Uterus (tissue), 3 donors: ENCODE measurements at regions not wholly inside any gene's neighbourhood (a gene's known extent, or its start where the extent isn't known, plus 50 kb on each side); places are given as distances from the start of the nearest gene placed in this dataset.
"Not testable (repeated sequence)": the region's sequence is repeated elsewhere in the genome, so short reads cannot be mapped to it uniquely, and the experiment has no call there.

ENCODE experiments used
- DNase-seq, 2 donors: peaks; one replicate each; pipeline ENCODE4 v3.0.0-alpha.2; 2019 to 2020
- H3K27ac ChIP-seq, 2 donors: fragments of 200-600 bp; sonication (generic); 1 replicate in 1 of 2; 2 replicates in 1 of 2; pipeline ENCODE4 v1.5.1; 2016 to 2018
- H3K27me3 ChIP-seq, 2 donors: fragments of 200-600 bp; sonication (generic); one replicate each; pipeline ENCODE4 v1.5.1; 2018 to 2019; ENCODE audit warnings: control low read depth in 1 of 2
- H3K36me3 ChIP-seq, 2 donors: fragments of 200-600 bp; sonication (generic); one replicate each; pipeline ENCODE4 v1.5.1; 2019; ENCODE audit warnings: control low read depth in 1 of 2
- H3K4me1 ChIP-seq, 2 donors: fragments of 200-600 bp; sonication (generic); one replicate each; pipeline ENCODE4 v1.5.1; 2018 to 2019; ENCODE audit warnings: control low read depth in 1 of 2
- H3K4me3 ChIP-seq, 2 donors: fragments of 200-600 bp; sonication (generic); 1 replicate in 1 of 2; 2 replicates in 1 of 2; pipeline ENCODE4 v1.5.1; 2018 to 2019; ENCODE audit warnings: mild to moderate bottlenecking in 1 of 2
- H3K9me3 ChIP-seq, 2 donors: fragments of 200-600 bp; sonication (generic); one replicate each; pipeline ENCODE4 v1.5.1; 2019; ENCODE audit warnings: control low read depth in 1 of 2
- CTCF ChIP-seq, 4 experiments: fragments of 200-600 bp in 2 of 4; fragments of 450-650 bp in 2 of 4; sonication (generic) in 2 of 4; IDR thresholded peaks; one replicate each; pipeline ENCODE4 v1.5.1; 2016 to 2019; ENCODE audit warnings: antibody characterized with exemption in 4 of 4, mild to moderate bottlenecking in 2 of 4, moderate library complexity in 1 of 4
- POLR2A ChIP-seq, 2 donors: fragments of 450-650 bp; IDR thresholded peaks; one replicate each; pipeline ENCODE4 v1.6.1; 2016; ENCODE audit warnings: antibody characterized with exemption in 2 of 2, mild to moderate bottlenecking in 1 of 2, moderate library complexity in 1 of 2
- intact Hi-C: fragments of 100-400 bp; cut with DNase I; formaldehyde crosslinking; loops from one replicate; pipeline ENCODE4 v1.15.1; 2023; ENCODE audit warnings: low total_unique reads
- donor health status: DM: yes; HTN: yes; CAD: no.

- Histone ChIP-seq H3K36me3 (no peaks in the 10 kb centered on the region), H3K27me3 (no peaks in the 10 kb centered on the region), H3K27ac (no peak overlapping the region), H3K4me1 (no peaks in the 10 kb centered on the region), H3K9me3 (no peaks in the 10 kb centered on the region), H3K4me3 (no peak overlapping the region)
- no peak for TF ChIP-seq POLR2A (IDR thresholded peaks at IDR 0.05)
- TF ChIP-seq CTCF (IDR thresholded peaks at IDR 0.05), result no peak
- intact Hi-C loops, result no loop called here
- DNase-seq, result no peak
These were observed 480.7 kb downstream of the HTR1B start for GRCh38 chr6:76982476-76983199.

GRCh38 chr6:76972474-76972873 lies 490.8 kb downstream of the HTR1B start:
- intact Hi-C loops, result no loop called here
- Histone ChIP-seq H3K4me3 (no peak overlapping the region), H3K27me3 (no peaks in the 10 kb centered on the region), H3K4me1 (no peaks in the 10 kb centered on the region), H3K36me3 (no peaks in the 10 kb centered on the region), H3K27ac (no peak overlapping the region), H3K9me3 (no peaks in the 10 kb centered on the region)
- TF ChIP-seq POLR2A (IDR thresholded peaks at IDR 0.05), result no peak
- no peak for TF ChIP-seq CTCF (IDR thresholded peaks at IDR 0.05)
- DNase-seq, result no peak

- H3K4me1 ChIP-seq, DNase-seq: not testable (repeated sequence)
These were observed 504.1 kb downstream of the HTR1B start for GRCh38 chr6:76959177-76959576.

GRCh38 chr6:76942203-76942966 lies 520.9 kb downstream of the HTR1B start:
- DNase-seq, result no peak
- Histone ChIP-seq H3K27me3 (no peaks in the 10 kb centered on the region), H3K9me3 (no peaks in the 10 kb centered on the region), H3K36me3 (no peaks in the 10 kb centered on the region), H3K4me3 (no peak overlapping the region), H3K4me1 (no peaks in the 10 kb centered on the region), H3K27ac (no peak overlapping the region)
- TF ChIP-seq POLR2A (IDR thresholded peaks at IDR 0.05), result no peak
- no peak for TF ChIP-seq CTCF (IDR thresholded peaks at IDR 0.05)
- intact Hi-C loops, result no loop called here

More at GRCh38 chr6:76959177-76959576, 504.1 kb downstream of the HTR1B start:
- H3K27ac ChIP-seq, H3K27me3 ChIP-seq, H3K4me3 ChIP-seq, H3K36me3 ChIP-seq, intact Hi-C loops, H3K9me3 ChIP-seq: not testable (repeated sequence)

- Histone ChIP-seq H3K27ac (no peak overlapping the region), H3K4me3 (no peak overlapping the region), H3K9me3 (no peaks in the 10 kb centered on the region), H3K4me1 (no peaks in the 10 kb centered on the region), H3K36me3 (no peaks in the 10 kb centered on the region), H3K27me3 (no peaks in the 10 kb centered on the region)
- no peak for DNase-seq
- intact Hi-C loops, result no loop called here
- TF ChIP-seq POLR2A (IDR thresholded peaks at IDR 0.05) (no peak), CTCF (IDR thresholded peaks at IDR 0.05) (no peak)
These were observed 523.1 kb downstream of the HTR1B start for GRCh38 chr6:76940191-76940590.
